Central memory CD8-positive, alpha-beta T cell (primary cell): ENCODE measurements at regions not wholly inside any gene's neighbourhood (a gene's known extent, or its start where the extent isn't known, plus 50 kb on each side); places are given as distances from the start of the nearest gene placed in this dataset.

Experiments used
- ATAC-seq: fragments of 150-1000 bp; cut with Tn5 transposase; replicated peaks from 2 replicates; pipeline ENCODE4 v1.10.0; 2022; ENCODE audit warnings: mild to moderate bottlenecking, moderate FRiP score, moderate number of reproducible peaks; ENCODE audit not compliant: poor library complexity, severe bottlenecking; ENCODE audit errors: extremely low read depth
- DNase-seq, 2 donors: peaks; one replicate each; pipeline ENCODE4 v3.0.0; 2021; ENCODE audit warnings: low spot score in 2 of 2
- H3K27ac Mint-ChIP-seq: one replicate; pipeline ENCODE4 v1.8.0; 2022; ENCODE audit warnings: low read depth, mild to moderate bottlenecking, moderate library complexity, mixed read lengths
- H3K27me3 Mint-ChIP-seq: one replicate; pipeline ENCODE4 v1.8.0; 2022; ENCODE audit warnings: mixed read lengths
- H3K36me3 Mint-ChIP-seq: one replicate; pipeline ENCODE4 v1.8.0; 2022; ENCODE audit warnings: mild to moderate bottlenecking, moderate library complexity, mixed read lengths; ENCODE audit not compliant: insufficient read depth
- H3K4me1 Mint-ChIP-seq: one replicate; pipeline ENCODE4 v1.8.0; 2022; ENCODE audit warnings: mixed read lengths
- H3K4me3 Mint-ChIP-seq: one replicate; pipeline ENCODE4 v1.8.0; 2022; ENCODE audit warnings: mild to moderate bottlenecking, moderate library complexity, mixed read lengths
- H3K9me3 Mint-ChIP-seq: one replicate; pipeline ENCODE4 v1.8.0; 2022; ENCODE audit warnings: mixed read lengths

- H3K4me3 Mint-ChIP-seq, result no peak overlapping the region
- ATAC-seq, result no peak
- H3K27ac Mint-ChIP-seq, result no peak overlapping the region
- H3K36me3 Mint-ChIP-seq, result no peaks in the 10 kb centered on the region
- no peak for DNase-seq
- H3K4me1 Mint-ChIP-seq, result no peaks in the 10 kb centered on the region
- H3K27me3 Mint-ChIP-seq, result peaks cover 50% of the 10 kb centered on the region
- H3K9me3 Mint-ChIP-seq, result no peaks in the 10 kb centered on the region
Observed at GRCh38 chr2:118255771-118256372, 167.6 kb downstream of the INSIG2 start.

GRCh38 chr2:118255301-118255700 lies 167.0 kb downstream of the INSIG2 start:
- Mint-ChIP-seq H3K4me3 (no peak overlapping the region), H3K27ac (no peak overlapping the region), H3K4me1 (no peaks in the 10 kb centered on the region), H3K27me3 (peaks cover 48% of the 10 kb centered on the region), H3K36me3 (no peaks in the 10 kb centered on the region), H3K9me3 (no peaks in the 10 kb centered on the region)
- ATAC-seq, result no peak
- no peak for DNase-seq

GRCh38 chr2:118254116-118254515 lies 165.8 kb downstream of the INSIG2 start:
- H3K36me3 Mint-ChIP-seq, result no peaks in the 10 kb centered on the region
- H3K4me1 Mint-ChIP-seq, result no peaks in the 10 kb centered on the region
- no peak overlapping the region for H3K4me3 Mint-ChIP-seq
- no peaks in the 10 kb centered on the region for H3K9me3 Mint-ChIP-seq
- DNase-seq (no peak), ATAC-seq (no peak)
- H3K27ac Mint-ChIP-seq, result no peak overlapping the region
- H3K27me3 Mint-ChIP-seq, result peaks cover 53% of the 10 kb centered on the region

GRCh38 chr2:118251427-118251826 lies 163.2 kb downstream of the INSIG2 start:
- H3K4me3 Mint-ChIP-seq, result no peak overlapping the region
- H3K27me3 Mint-ChIP-seq, result peaks cover 27% of the 10 kb centered on the region
- H3K9me3 Mint-ChIP-seq, result no peaks in the 10 kb centered on the region
- H3K36me3 Mint-ChIP-seq, result no peaks in the 10 kb centered on the region
- H3K27ac Mint-ChIP-seq, result no peak overlapping the region
- DNase-seq, result no peak
- no peaks in the 10 kb centered on the region for H3K4me1 Mint-ChIP-seq
- ATAC-seq, result no peak

- ATAC-seq (no peak), DNase-seq (no peak)
- Mint-ChIP-seq H3K4me3 (no peak overlapping the region), H3K4me1 (no peaks in the 10 kb centered on the region), H3K27ac (no peak overlapping the region), H3K27me3 (peaks cover 18% of the 10 kb centered on the region), H3K36me3 (no peaks in the 10 kb centered on the region), H3K9me3 (no peaks in the 10 kb centered on the region)
Observed at GRCh38 chr2:118250463-118250862, 162.2 kb downstream of the INSIG2 start.

GRCh38 chr2:118250001-118250400 lies 161.7 kb downstream of the INSIG2 start:
- Mint-ChIP-seq H3K27me3 (peaks cover 18% of the 10 kb centered on the region), H3K4me1 (no peaks in the 10 kb centered on the region), H3K4me3 (no peak overlapping the region), H3K27ac (no peak overlapping the region), H3K9me3 (no peaks in the 10 kb centered on the region), H3K36me3 (no peaks in the 10 kb centered on the region)
- DNase-seq (no peak), ATAC-seq (no peak)

- H3K4me3 Mint-ChIP-seq, result no peak overlapping the region
- H3K27ac Mint-ChIP-seq, result no peak overlapping the region
- H3K36me3 Mint-ChIP-seq, result no peaks in the 10 kb centered on the region
- H3K4me1 Mint-ChIP-seq, result no peaks in the 10 kb centered on the region
- H3K27me3 Mint-ChIP-seq, result peaks cover 23% of the 10 kb centered on the region
- DNase-seq, result no peak
- ATAC-seq, result no peak
- no peaks in the 10 kb centered on the region for H3K9me3 Mint-ChIP-seq
Observed at GRCh38 chr2:118249531-118249930, 161.3 kb downstream of the INSIG2 start.

- no peak for DNase-seq
- ATAC-seq, result no peak
- Mint-ChIP-seq H3K4me3 (no peak overlapping the region), H3K9me3 (no peaks in the 10 kb centered on the region), H3K27ac (no peak overlapping the region), H3K36me3 (no peaks in the 10 kb centered on the region), H3K27me3 (peaks cover 48% of the 10 kb centered on the region), H3K4me1 (no peaks in the 10 kb centered on the region)
Observed at GRCh38 chr2:118246726-118247125, 158.5 kb downstream of the INSIG2 start.

GRCh38 chr2:118246079-118246478 lies 157.8 kb downstream of the INSIG2 start:
- H3K27me3 Mint-ChIP-seq, result peaks cover 53% of the 10 kb centered on the region
- ATAC-seq (no peak), DNase-seq (no peak)
- H3K4me3 Mint-ChIP-seq, result no peak overlapping the region
- H3K9me3 Mint-ChIP-seq, result no peaks in the 10 kb centered on the region
- H3K27ac Mint-ChIP-seq, result no peak overlapping the region
- H3K4me1 Mint-ChIP-seq, result no peaks in the 10 kb centered on the region
- H3K36me3 Mint-ChIP-seq, result no peaks in the 10 kb centered on the region

GRCh38 chr2:118244686-118245085 lies 156.4 kb downstream of the INSIG2 start:
- H3K9me3 Mint-ChIP-seq, result peaks cover 5% of the 10 kb centered on the region
- H3K27me3 Mint-ChIP-seq, result peaks cover 58% of the 10 kb centered on the region
- no peak overlapping the region for H3K4me3 Mint-ChIP-seq
- H3K4me1 Mint-ChIP-seq, result no peaks in the 10 kb centered on the region
- H3K27ac Mint-ChIP-seq, result no peak overlapping the region
- DNase-seq, result no peak
- no peak for ATAC-seq
- no peaks in the 10 kb centered on the region for H3K36me3 Mint-ChIP-seq

GRCh38 chr2:118243031-118243430 lies 154.8 kb downstream of the INSIG2 start:
- H3K27me3 Mint-ChIP-seq, result peaks cover 62% of the 10 kb centered on the region

GRCh38 chr2:118242216-118242615 lies 153.9 kb downstream of the INSIG2 start:
- no peak for DNase-seq
- Mint-ChIP-seq H3K4me3 (no peak overlapping the region), H3K36me3 (no peaks in the 10 kb centered on the region), H3K4me1 (no peaks in the 10 kb centered on the region), H3K27me3 (peaks cover 71% of the 10 kb centered on the region), H3K27ac (no peak overlapping the region), H3K9me3 (peaks cover 6% of the 10 kb centered on the region)
- ATAC-seq, result no peak

More at GRCh38 chr2:118243031-118243430, 154.8 kb downstream of the INSIG2 start:
- Mint-ChIP-seq H3K36me3 (no peaks in the 10 kb centered on the region), H3K27ac (no peak overlapping the region), H3K4me3 (no peak overlapping the region), H3K9me3 (peaks cover 6% of the 10 kb centered on the region), H3K4me1 (no peaks in the 10 kb centered on the region)
- ATAC-seq (no peak), DNase-seq (no peak)

- peaks cover 75% of the 10 kb centered on the region for H3K27me3 Mint-ChIP-seq
Observed at GRCh38 chr2:118241128-118241527, 152.9 kb downstream of the INSIG2 start.

More at GRCh38 chr2:118241128-118241527, 152.9 kb downstream of the INSIG2 start:
- no peak overlapping the region for H3K4me3 Mint-ChIP-seq
- no peaks in the 10 kb centered on the region for H3K4me1 Mint-ChIP-seq
- ATAC-seq (no peak), DNase-seq (no peak)
- no peaks in the 10 kb centered on the region for H3K36me3 Mint-ChIP-seq
- no peak overlapping the region for H3K27ac Mint-ChIP-seq
- peaks cover 6% of the 10 kb centered on the region for H3K9me3 Mint-ChIP-seq
